GM19468 (cell line): ENCODE measurements at regions not wholly inside any gene's neighbourhood (a gene's known extent, or its start where the extent isn't known, plus 50 kb on each side); places are given as distances from the start of the nearest gene placed in this dataset.
"Not testable (repeated sequence)": the region's sequence is repeated elsewhere in the genome, so short reads cannot be mapped to it uniquely, and the experiment has no call there.

Source experiments
- ATAC-seq: cut with Tn5 transposase; IDR thresholded peaks from one replicate; pipeline ENCODE4 v1.9.1; 2021; ENCODE audit warnings: mild to moderate bottlenecking, moderate library complexity, moderate number of reproducible peaks; ENCODE audit not compliant: unreplicated experiment; ENCODE audit errors: extremely low read depth

DNA sequence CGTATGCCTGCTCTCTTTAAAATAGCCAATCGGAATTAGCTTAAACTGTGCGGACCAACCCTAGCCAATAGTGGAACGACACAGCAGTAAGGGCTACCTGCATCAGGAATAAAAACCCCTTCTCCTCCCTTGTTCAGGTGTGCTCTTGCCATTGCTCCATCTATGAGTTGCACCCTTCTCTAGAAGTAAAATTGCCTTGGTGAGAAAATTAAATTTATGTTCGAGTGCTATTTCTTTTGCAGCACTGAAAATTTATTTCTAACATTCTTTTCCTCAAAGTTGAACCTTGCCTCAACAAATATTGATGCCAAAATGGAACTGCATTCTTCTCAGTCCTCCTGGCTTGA lies 102.5 kb upstream of the SHB start:
- ATAC-seq: no peak

DNA sequence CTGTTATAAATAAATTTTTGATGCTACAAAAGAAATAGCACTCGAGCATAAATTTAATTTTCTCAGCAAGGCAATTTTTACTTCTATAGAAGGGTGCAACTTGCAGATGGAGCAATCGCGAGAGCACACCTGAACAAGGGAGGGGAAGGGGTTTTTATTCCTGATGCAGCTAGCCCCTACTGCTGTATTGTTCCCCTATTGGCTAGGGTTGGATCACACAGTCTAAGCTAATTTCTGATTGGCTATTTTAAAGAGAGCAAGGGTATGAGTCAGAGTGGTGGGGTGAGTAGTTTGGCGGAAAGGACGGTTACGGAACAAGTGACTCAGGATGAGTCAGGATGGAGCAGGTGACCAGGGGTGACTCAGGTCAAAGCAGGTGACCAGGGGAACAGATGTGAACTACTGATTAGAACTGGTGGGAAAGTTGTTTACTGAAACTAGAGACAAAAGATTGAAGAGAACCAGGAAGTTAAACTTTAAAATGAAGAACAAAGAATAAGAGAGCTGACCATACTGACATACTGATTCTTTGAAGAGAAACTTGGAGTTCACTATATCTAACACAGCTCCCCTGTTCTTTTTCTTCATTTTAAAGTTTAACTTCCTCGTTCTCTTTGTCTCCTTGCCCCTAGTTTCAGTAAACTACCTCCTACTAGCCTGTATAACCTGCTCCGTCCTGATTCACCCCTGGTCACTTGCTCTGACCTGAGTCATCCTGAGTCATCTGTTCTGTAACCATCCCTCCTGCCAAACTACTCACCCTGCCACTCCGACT lies 101.9 kb upstream of the SHB start:
- not testable (repeated sequence) for ATAC-seq

DNA sequence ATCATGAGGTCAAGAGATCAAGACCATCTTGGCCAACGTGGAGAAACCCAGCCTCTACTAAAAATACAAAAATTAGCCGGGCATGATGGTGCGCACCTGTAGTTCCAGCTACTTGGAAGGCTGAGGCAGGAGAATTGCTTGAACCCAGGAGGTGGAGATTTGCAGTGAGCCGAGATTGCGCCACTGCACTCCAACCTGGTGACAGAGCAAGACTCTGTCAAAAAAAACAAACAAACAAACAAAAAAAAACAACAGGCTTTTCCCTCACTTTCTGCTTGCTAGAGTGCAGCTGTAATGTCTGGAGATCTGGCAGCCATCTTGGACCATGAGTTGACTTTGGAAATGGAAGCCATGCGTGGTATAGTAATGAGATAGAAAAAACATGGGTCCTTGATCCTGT lies 101.1 kb upstream of the SHB start:
- ATAC-seq: not testable (repeated sequence)

DNA sequence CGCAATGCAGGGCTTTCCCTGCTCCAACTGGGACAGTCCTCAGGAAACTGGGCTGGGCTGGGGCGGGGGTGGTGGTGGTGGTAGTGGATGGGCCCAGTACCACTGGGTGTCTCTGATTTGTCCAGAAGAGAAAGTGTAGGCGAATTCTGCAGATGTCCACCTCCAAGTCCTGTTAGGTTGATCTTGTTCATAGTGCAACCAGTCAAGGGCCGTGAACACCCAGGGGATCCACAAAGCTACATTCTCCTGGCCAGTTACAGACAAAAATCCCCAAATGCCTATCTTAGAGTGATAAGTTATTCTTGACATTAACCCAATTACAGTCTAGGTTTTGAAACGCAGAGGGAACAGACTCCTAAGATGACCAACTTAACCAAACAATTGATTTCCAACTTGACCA lies 97.5 kb upstream of the SHB start:
- no peak for ATAC-seq

DNA sequence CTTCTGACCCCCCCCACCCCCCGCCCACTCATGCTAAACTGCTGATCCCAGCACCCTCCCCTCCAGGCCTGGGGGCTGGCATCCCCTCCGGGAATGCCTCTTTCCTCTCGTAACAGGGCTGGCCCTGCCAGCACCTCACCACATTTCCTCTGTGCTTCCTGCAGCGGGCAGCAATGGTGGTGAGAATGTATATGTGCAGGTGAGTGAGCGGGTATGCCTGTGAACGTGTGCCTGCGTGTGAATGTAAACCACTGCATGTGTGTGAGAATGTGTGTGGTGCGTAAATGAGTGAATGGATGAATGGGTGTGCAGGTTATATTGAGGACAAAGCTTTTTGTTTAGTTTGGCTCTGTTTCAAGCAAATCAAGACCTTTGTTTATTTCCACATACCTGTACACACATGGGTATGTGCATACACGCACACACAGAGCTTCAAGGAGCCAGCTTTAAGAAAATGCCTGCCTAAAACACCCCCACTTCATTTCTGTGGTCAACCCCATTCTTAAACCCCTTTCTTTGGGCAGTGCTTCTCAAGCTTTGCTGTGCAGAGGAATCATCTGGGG lies 95.7 kb upstream of the SHB start:
- ATAC-seq: no peak

DNA sequence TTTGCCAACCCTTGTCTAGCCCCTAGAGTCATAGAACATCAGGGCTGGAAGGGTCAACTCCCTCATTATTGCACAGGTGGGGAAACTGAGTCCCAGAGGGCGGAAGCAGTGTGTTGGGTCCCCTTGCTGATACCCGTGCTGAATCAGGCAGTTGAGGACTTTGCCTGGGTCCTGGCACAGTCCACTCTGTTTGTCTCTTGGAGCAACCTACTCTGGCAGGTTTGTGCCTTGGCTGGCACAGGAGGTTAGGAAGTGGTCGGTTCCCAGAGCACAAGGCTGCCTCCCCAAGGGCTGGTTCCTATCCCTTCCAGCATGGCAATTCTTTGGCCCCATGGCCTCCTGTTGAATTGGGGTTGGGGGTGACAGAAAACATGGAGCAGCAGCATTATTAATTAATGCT lies 94.5 kb upstream of the SHB start:
- ATAC-seq: no peak

DNA sequence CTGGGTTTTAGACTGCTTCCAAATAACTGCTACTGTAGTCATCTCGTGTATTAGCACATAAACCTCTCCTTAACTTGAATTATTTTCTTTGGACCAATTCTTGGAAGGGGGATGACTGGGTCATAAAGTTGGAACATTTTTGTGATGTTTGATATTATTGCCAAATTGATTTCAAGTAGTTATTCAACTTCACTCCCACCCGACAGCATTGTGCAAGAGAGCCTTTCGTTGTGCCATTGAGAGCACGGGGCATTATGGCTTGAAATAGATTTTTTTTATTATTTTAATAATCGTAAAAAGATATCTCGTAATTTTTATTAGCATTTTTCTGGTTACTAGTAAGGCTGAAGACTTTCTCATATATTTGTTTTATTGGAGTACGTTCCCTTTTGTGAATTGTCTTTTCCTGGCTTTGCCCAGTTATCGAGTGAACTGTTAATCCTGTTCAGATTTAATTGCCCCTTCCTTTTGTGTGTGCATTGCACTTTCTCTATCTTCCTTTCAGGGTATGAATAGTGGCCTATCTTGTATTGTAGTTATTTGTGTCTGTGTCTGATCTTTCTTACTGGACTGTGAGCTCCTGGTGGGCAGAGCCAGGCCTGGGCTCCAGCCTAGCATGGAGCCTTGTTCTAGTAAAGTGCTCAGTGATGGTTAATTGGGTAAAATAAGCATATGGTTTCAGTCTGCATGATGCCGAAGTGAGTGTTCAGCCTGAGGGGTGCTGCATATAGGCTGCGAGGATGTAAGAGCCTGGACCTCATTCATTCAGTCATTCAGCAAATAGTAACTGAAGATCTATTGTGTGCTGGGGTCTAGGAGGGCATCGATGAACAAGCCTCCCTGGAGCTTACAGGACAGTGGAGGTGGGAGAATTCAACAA lies 93.5 kb upstream of the SHB start:
- ATAC-seq: no peak

DNA sequence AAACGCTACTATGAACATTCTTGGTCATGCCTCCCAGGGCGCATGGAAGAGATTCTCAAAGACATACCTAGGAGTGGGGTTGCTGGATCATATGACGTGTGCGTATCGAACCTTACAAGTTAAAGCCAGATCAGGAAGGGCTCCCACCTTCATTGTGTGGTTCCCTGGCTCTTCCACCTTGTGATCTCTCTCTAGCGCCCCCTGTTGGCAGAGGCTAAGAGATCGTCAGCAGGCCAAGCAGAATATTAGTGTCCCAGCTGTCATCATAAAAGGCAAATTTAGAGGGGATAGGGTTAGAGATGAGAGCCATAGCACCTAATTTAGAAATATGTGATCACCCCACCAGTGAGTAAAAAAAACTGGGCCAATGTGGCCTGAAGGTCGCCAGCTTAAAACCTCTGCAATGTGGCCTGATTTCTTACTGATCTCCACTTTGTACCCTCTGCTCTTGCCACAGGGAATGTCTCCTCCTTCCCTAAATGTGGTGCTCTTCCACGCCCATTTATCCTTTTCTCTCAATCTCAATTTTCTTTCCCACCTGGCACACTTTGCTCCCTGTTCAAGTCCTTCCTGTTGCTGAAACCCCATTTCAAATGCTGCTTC lies 91.7 kb upstream of the SHB start:
- no peak for ATAC-seq

DNA sequence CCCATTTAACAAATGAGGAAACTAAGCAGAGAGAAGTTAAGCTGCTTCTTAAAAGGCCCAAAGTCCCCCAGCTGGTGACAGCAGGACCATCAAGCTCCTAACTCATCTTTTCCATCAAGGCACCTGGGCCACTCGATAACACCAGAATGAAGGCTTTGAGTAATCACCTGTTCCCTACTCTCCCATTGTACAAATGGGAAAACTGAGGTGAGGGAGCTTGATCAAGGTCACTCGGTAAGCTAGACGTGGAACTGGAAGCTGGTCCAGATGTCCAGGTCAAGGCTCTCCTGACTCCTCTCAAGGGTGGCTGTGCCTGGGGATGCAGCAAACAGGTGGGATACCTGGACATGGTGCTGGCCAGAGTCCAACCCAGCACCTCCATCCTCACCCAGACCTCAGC lies 90.6 kb upstream of the SHB start:
- no peak for ATAC-seq

DNA sequence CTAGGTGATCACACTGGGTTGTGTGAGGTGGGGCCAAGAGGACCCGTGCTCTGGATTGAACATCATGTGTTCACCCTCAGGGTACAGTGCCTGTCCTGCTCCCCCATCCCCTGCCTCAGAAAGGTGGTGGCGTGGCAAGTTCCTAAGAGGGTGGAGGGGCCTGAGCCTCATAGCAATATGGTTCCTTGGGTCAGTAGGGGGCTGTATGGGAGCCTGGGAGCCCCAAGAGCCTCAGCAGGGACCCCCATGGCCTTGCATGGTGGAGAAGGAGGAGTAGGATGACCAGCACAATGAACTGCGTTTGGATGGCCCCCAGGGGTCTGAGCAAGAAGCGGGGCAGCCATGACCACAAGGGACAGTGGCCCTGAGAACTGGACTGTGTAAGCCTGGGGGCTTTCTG lies 89.6 kb upstream of the SHB start:
- ATAC-seq: no peak

DNA sequence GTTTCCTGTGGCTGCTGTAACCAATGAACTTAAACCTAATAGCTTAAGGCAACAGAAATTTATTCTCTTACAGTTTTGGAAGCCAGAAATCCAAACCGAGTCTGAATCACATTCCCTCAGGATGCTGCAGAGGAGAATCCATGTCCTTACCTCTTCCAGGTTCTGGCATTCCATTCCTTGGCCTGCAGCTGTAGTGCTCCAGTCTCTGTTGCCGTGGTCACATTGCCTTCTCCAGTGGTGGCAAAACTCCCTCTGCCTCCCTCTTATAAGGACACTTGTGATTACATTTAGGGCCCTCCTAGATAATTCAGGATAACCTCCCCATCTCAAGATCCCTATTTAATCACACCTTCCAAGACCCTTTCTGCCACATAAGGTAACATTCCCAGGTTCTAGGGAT lies 88.7 kb upstream of the SHB start:
- ATAC-seq: no peak

DNA sequence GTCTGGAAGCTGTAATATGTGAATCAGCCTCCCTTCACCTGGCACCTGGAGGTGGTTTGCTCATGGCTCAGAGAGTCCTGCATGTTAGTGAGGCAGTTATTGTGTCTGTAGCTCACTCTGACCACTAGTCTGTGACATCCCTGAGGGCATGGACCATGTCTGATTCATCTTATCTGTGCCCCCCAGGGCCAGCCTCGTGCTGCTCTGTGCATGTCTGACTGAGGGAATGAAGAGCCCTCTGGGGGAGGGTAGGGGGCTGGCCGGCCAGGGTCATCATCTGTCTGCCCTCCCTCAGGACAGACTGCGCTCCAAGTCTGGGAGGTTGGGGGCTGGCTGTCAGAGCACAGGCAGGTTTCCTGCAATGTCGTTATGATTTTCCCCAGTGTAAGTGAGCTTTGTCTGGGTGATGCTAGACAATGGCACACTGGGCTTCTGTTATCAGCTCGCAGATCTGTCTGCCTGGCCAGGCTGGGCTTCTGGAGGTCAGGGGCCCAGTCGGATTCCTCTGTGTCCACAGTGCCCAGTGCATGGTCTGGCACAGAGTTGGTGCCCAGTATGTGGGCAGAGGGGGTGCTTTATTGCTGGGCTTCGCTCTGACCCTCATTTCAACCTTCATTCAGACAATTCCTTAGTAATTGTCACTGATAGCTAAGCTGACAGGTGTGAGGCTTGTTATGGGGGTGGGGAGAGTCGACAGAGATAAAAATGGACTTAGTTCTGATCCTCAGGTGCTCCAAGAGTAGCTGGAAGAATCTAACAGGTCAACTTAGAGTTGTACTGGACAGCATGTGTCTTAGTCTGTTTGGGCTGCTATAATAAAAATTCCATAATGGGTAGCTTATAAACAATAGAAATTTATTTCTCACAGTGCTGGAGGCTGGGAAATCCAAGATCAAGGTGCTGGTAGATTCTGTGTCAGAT lies 85.7 kb upstream of the SHB start:
- no peak for ATAC-seq

DNA sequence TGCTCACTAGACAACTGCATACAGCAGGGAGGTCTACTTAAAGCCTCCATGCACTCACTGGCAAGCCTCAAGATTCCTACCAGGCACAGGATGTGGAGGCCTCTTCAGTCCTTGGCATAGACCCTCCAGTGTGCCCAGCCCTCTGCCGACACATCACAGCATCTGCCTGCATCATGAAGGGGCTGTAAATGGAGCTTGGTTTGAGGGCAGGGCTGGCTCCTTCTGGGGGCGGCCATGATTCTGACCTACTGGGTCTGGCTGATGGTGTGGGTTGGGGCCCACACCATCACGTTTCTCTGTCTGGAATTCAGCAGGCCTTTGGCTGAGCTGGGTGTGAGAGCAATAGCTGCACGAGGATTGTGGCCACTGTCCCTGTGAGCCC lies 84.9 kb upstream of the SHB start:
- ATAC-seq: no peak

DNA sequence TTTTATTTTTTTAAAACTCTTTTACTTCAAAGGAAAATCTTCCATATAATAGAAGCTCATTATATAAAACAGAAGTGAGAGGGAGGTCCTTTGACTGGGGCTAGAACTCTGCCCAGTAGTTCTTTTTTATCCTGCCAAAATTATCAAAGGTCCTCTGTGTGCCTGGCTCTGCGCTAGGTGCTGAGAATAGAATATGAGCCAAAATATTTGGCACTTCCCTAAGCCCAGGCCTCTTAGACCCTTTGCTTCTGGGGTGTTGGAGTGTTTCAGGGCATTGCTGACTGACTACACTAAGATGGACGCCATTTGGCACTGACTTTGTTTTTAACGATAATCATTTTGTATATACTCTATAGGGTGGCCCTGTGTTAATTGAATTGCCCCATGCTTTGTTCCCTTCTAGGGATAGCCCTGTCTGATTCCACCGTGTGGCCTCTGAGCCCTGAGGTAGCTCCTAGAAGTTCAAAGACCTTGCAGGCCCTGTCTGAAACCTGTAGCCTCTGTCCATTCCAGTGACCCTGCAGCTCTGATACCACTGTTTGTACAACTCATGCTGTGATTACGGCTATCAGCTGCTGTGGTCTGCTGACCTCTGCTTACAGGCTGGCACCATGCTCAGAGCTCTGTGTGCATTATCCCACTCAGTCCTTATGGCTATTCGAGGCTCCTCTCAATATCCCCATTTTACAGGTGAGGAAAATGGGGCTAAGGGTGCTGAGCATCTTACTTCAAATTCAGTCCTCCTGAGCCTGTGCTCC lies 84.3 kb upstream of the SHB start:
- no peak for ATAC-seq

DNA sequence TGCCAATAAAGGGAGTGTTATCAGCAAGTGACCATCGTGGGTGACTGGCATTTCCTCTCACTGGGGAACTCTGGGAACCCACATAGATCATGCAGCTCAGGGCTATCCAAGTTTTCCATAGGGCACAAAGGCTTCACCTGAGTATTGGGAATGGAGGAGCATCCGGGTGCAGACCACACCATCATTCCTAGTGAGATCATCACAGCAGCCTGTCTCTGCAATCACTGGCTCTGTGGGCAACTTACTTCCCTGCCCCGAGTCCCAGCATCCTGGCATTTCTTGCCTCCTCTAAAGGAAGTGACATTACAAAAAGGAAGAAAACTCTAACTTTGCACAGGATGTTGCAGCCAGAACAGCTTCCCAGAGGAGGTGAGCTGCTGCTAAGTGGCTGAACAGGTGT lies 80.6 kb upstream of the SHB start:
- no peak for ATAC-seq

DNA sequence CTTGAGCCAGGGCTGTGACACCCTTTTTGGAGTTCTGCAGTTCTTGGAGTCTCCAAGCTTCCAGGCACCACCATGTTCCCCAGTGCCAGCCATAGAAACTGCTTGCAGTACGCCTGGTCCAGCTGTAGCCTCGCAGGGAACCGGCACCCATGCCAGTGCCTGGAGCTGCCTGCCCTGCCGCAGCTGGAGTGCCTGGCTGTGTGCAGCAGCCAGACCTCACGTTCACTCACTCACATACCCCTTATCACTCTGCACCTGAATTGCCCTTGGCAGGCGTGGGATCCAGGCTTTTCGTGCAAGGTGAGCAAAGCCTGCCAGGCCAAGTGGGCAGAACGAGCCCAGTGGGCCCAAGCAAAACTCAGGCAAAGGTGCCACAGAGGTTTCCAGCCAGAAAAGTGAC lies 77.8 kb upstream of the SHB start:
- ATAC-seq: no peak

DNA sequence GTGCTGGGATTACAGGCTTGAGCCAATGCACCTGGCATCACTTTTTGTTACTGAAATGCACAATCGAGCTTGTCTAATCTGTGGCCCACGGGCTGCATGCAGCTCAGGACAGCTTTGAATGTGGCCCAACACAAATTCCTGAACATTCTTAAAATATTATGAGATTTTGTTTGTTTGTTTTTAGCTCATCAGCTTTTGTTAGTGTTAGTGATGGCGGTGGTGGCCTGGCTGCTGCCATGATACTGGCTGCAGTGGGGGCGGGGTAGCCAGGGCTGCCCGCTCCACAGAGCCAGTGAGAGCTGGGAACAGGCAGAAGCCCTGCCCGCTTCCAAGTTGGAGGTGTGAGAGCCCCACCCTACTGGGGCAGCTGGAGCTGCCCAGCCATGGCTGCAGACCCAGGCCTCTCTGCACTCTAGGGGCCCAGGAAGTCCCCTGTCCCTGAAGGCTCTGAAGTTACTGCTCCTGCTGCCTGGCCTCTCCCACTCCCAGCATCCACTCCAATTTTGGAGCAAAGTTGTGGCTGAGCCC lies 76.6 kb upstream of the SHB start:
- ATAC-seq: no peak

DNA sequence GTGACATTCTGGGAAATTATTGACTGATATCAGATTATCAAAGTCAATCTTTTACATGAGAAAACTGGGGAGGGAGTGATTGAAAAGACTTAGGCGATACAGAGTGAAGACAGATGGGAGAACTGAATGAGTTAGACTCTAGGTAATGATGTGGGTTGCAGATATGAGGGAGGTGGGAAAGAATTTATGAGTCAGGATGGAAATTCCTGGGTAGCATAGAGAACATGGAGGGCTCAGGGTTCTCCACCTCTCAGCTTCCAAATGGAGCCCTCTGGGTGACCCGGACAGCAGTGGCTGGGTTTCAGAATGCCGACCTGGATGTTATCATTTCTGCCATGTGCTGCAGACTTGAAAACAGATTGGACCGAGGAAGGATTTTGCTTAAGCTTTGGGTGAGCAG lies 75.4 kb upstream of the SHB start:
- ATAC-seq: no peak
